ENCODE measurements at regions not wholly inside any gene's neighbourhood (a gene's known extent, or its start where the extent isn't known, plus 50 kb on each side); places are given as distances from the start of the nearest gene placed in this dataset.

GRCh38 chr10:116792817-116793216 is 50.5 kb upstream of the HSPA12A start:
- Histone ChIP-seq H3K4me1 (ENCODE audit: control insufficient read depth in 1 of 2, low read depth in 2 of 2) (peaks cover 0 to 1% of the 10 kb centered on the region in 2 donors), H3K27me3 (replicated peaks; ENCODE audit: insufficient read depth) (no peaks in the 10 kb centered on the region), H3K36me3 (no peaks in the 10 kb centered on the region), H3K27ac (no peak overlapping the region), H3K9me3 (no peaks in the 10 kb centered on the region), H3K4me3 (no peak overlapping the region)
- no peak for ATAC-seq (ENCODE audit: insufficient number of reproducible peaks, low FRiP score, low read depth)
- no peak for DNase-seq (ENCODE audit: low spot score)
- TF ChIP-seq, protein P1, sequence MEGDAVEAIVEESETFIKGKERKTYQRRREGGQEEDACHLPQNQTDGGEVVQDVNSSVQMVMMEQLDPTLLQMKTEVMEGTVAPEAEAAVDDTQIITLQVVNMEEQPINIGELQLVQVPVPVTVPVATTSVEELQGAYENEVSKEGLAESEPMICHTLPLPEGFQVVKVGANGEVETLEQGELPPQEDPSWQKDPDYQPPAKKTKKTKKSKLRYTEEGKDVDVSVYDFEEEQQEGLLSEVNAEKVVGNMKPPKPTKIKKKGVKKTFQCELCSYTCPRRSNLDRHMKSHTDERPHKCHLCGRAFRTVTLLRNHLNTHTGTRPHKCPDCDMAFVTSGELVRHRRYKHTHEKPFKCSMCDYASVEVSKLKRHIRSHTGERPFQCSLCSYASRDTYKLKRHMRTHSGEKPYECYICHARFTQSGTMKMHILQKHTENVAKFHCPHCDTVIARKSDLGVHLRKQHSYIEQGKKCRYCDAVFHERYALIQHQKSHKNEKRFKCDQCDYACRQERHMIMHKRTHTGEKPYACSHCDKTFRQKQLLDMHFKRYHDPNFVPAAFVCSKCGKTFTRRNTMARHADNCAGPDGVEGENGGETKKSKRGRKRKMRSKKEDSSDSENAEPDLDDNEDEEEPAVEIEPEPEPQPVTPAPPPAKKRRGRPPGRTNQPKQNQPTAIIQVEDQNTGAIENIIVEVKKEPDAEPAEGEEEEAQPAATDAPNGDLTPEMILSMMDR (IDR thresholded peaks at IDR 0.05), result no peak

DNA sequence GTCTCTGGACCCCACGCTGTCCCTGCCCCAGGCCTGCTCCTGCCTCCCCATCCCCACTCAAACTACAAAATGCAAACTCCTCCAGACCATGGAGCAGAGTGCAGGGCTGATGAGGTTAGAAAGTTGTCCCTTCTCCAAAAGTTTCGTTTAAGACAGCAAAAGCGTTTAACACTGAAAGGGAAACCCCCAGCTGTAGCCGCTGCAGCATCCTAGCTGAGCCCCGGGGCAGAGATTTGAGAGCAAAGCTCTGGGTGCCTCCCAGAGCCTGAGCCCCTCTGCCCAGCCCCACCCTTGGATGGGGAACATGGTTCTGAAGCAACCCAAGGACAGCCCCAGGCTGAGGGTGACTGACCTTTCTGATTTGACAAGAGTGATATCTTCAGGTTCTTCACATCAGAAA is 52.8 kb upstream of the ENO4 start:
- no peak for ATAC-seq (ENCODE audit: insufficient number of reproducible peaks, low FRiP score, low read depth)
- TF ChIP-seq, protein P1 (IDR thresholded peaks at IDR 0.05), result no peak
- DNase-seq (ENCODE audit: low spot score), result no peak
- H3K9me3 ChIP-seq, result no peaks in the 10 kb centered on the region
- no peaks in the 10 kb centered on the region for H3K4me1 ChIP-seq (ENCODE audit: control insufficient read depth in 1 of 2, low read depth in 2 of 2)
- no peaks in the 10 kb centered on the region for H3K36me3 ChIP-seq
- H3K4me3 ChIP-seq, result no peak overlapping the region
- no peak overlapping the region for H3K27ac ChIP-seq
- no peaks in the 10 kb centered on the region for H3K27me3 ChIP-seq (replicated peaks; ENCODE audit: insufficient read depth)

- ATAC-seq (ENCODE audit: insufficient number of reproducible peaks, low FRiP score, low read depth) (no peak), DNase-seq (ENCODE audit: low spot score) (no peak)
- Histone ChIP-seq H3K27me3 (replicated peaks; ENCODE audit: insufficient read depth) (no peaks in the 10 kb centered on the region), H3K4me1 (ENCODE audit: control insufficient read depth in 1 of 2, low read depth in 2 of 2) (no peaks in the 10 kb centered on the region), H3K27ac (no peak overlapping the region), H3K9me3 (no peaks in the 10 kb centered on the region), H3K36me3 (no peaks in the 10 kb centered on the region), H3K4me3 (no peak overlapping the region)
- TF ChIP-seq, protein P1 (IDR thresholded peaks at IDR 0.05), result peak; percentile 91
Measured at GRCh38 chr10:116796910-116797513, 52.3 kb upstream of the ENO4 start.

DNA sequence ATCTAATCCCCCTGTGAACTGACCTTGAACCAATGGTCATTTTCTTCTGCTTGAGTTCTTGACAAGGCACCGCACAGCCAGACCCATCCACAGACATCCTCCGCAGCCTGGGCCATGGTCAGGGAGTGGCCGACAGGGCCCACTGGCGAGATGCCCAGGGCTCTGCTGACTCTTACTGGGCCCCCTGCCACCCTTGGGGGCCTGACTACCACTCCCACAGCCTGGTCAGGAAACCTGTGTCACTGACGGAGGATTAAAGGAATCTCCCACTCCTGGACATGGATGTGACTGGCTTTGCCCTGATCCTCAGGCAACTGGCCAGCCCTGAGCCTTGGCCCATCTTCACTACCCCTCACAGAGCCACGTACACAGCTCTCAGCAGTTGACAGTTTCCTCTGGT is 50.4 kb upstream of the ENO4 start:
- ATAC-seq (ENCODE audit: insufficient number of reproducible peaks, low FRiP score, low read depth), result no peak
- no peaks in the 10 kb centered on the region for H3K4me1 ChIP-seq (ENCODE audit: control insufficient read depth in 1 of 2, low read depth in 2 of 2)
- TF ChIP-seq, protein P1 (IDR thresholded peaks at IDR 0.05), result no peak
- no peaks in the 10 kb centered on the region for H3K9me3 ChIP-seq
- no peaks in the 10 kb centered on the region for H3K27me3 ChIP-seq (replicated peaks; ENCODE audit: insufficient read depth)
- H3K36me3 ChIP-seq, result no peaks in the 10 kb centered on the region
- H3K4me3 ChIP-seq, result no peak overlapping the region
- H3K27ac ChIP-seq, result no peak overlapping the region
- DNase-seq (ENCODE audit: low spot score), result no peak
